Embryonic facial prominence (tissue), 1 donor: ENCODE measurements at regions not wholly inside any gene's neighbourhood (a gene's known extent, or its start where the extent isn't known, plus 50 kb on each side); places are given as distances from the start of the nearest gene placed in this dataset.

ENCODE experiments used
- DNase-seq: peaks from one replicate; pipeline ENCODE4 v3.0.0-alpha.2; 2016; ENCODE audit errors: extremely low spot score

GRCh38 chr16:54812229-54812628 is 118.4 kb upstream of the IRX5 start:
- no peak for DNase-seq

- DNase-seq = no peak
Measured at GRCh38 chr16:54808890-54809289, 121.8 kb upstream of the IRX5 start.

GRCh38 chr16:54806881-54807360 is 123.7 kb upstream of the IRX5 start:
- no peak for DNase-seq

- DNase-seq = no peak
Measured at GRCh38 chr16:54806378-54806777, 124.3 kb upstream of the IRX5 start.

GRCh38 chr16:54805648-54806047 is 125.0 kb upstream of the IRX5 start:
- DNase-seq = no peak

GRCh38 chr16:54801057-54801844 is 129.4 kb upstream of the IRX5 start:
- DNase-seq = no peak

- DNase-seq = no peak
Measured at GRCh38 chr16:54798267-54798666, 132.4 kb upstream of the IRX5 start.

GRCh38 chr16:54796211-54796610 is 134.5 kb upstream of the IRX5 start:
- DNase-seq = no peak

- DNase-seq = no peak
Measured at GRCh38 chr16:54792811-54793210, 137.9 kb upstream of the IRX5 start.

- DNase-seq = no peak
Measured at GRCh38 chr16:54787045-54787444, 143.6 kb upstream of the IRX5 start.

GRCh38 chr16:54783980-54784379 is 146.7 kb upstream of the IRX5 start:
- no peak for DNase-seq

GRCh38 chr16:54783226-54783625 is 147.4 kb upstream of the IRX5 start:
- DNase-seq = no peak

- no peak for DNase-seq
Measured at GRCh38 chr16:54780266-54780665, 150.4 kb upstream of the IRX5 start.

- DNase-seq = no peak
Measured at GRCh38 chr16:54779549-54779948, 151.1 kb upstream of the IRX5 start.

- no peak for DNase-seq
Measured at GRCh38 chr16:54774768-54775167, 155.9 kb upstream of the IRX5 start.

GRCh38 chr16:54772400-54772799 is 158.3 kb upstream of the IRX5 start:
- DNase-seq = no peak

GRCh38 chr16:54766355-54766754 is 164.3 kb upstream of the IRX5 start:
- no peak for DNase-seq

GRCh38 chr16:54750249-54750648 is 180.4 kb upstream of the IRX5 start:
- no peak for DNase-seq

GRCh38 chr16:54748611-54749190 is 182.0 kb upstream of the IRX5 start:
- no peak for DNase-seq

GRCh38 chr16:54746596-54746995 is 184.1 kb upstream of the IRX5 start:
- no peak for DNase-seq

GRCh38 chr16:54744998-54745397 is 185.7 kb upstream of the IRX5 start:
- DNase-seq = no peak

- DNase-seq = no peak
Measured at GRCh38 chr16:54742436-54742835, 188.2 kb upstream of the IRX5 start.

- DNase-seq = no peak
Measured at GRCh38 chr16:54739381-54739780, 191.3 kb upstream of the IRX5 start.
